Inflammatory macrophage treated with lipopolysaccharide for 4 hours (primary cell): ENCODE measurements at regions not wholly inside any gene's neighbourhood (a gene's known extent, or its start where the extent isn't known, plus 50 kb on each side); places are given as distances from the start of the nearest gene placed in this dataset.
"Not testable (repeated sequence)": the region's sequence is repeated elsewhere in the genome, so short reads cannot be mapped to it uniquely, and the experiment has no call there.

Source experiments
- DNase-seq: peaks from one replicate; pipeline ENCODE4 v3.0.0-alpha.2; 2020

DNA sequence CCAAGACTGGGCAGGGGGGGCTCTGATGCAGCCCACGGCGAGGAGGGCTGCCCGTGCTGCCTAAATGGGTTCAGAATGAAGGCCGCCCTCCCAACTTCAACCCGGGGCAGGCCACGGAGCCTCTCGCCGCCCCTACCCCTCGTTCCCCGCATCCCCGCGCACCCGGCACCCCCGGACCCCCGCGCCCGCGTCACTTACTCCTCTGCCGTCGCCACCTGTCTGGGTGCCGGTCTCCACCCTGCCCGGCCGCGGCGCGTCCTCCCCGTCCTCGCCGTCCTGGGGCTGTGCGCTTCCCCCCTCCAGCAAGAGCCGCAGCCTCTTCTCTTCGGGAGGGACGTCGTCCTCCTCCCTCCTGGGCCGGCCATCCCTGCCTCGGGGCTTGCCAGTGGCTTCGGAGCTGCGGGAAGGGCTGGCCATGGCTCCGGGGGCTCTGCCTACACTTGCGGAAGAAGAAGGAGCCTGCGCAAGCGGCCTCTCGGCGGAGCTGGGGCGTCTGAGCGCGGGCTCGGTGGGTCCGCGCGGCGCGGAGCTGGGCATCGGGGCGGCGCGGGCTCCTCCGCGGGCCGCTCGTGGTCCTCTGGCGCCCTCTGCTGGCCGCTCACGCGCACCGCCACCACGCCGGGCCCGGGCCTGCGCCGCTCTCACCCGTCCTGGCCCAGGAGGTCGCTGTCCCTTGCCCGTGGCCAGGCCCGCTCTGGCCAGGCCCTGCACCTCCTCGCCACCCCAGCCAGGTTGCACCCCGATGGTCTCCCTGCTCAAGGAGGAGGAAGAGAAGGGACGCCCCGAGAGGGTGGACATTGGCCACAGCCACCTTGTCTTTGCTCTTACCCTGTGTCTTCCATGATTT lies 59.3 kb upstream of the CLEC6A start:
- peak; percentile 54 for DNase-seq

DNA sequence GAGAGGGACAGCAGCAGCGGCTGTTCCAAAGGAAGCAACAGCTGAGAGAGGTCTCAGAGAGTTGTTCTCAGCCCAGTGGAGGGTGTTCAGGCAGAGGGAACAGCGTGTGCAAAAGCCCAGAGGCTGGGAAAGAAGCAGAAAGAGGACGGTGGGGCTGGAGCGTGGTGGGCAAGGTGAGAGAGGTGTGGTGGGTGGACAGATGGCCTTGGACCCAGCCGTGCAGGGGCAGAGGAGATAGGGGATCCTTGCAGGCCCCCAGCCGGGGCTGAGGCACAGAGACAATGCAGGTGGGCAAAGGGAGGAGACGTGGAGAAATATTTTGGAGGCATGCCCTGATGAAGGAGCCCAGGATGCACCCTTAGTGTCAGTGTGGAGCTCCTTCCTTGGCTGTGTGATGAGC lies 58.4 kb upstream of the CLEC6A start:
- DNase-seq: not testable (repeated sequence)

DNA sequence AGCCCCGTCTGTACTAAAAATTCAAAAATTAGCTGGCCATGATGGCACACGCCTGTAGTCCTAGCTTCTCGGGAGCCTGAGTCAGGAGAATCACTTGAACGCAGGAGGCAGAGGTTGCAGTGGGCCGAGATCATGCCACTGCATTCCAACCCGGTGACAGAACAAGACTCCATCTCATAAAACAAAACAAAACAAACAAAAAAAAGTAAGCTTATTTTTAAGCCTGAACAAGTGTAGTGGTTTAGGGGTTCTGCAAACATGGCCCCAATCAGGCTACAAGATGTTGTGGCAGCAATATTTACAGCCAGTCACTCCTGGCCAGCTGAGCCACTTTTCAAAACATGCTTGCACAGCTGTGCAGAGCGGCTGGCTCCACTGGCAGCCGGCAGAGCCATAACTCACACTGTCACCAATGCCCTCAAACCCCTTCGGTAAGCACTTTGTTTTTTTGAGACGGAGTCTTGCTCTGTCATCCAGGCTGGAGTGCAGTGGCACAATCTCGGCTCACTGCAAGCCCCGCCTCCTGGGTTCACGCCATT lies 56.2 kb upstream of the CLEC6A start:
- not testable (repeated sequence) for DNase-seq

DNA sequence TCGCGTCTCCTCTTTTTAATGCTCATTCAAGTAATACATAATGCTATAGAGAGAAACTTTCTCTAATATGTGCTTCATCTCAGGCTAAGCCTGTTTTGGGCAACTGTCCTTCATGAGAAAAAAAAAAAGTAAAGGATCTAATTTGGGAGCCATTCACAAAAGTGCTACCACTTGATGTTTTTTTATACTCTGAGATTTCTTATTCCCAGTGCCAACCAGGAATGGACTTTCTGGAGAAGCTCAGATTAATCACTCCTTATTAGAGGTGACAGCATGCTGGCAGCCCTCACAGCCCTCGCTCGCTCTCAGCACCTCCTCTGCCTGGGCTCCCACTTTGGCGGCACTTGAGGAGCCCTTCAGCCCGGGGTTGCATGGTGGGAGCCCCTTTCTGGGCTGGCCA lies 51.9 kb upstream of the CLEC6A start:
- not testable (repeated sequence) for DNase-seq

DNA sequence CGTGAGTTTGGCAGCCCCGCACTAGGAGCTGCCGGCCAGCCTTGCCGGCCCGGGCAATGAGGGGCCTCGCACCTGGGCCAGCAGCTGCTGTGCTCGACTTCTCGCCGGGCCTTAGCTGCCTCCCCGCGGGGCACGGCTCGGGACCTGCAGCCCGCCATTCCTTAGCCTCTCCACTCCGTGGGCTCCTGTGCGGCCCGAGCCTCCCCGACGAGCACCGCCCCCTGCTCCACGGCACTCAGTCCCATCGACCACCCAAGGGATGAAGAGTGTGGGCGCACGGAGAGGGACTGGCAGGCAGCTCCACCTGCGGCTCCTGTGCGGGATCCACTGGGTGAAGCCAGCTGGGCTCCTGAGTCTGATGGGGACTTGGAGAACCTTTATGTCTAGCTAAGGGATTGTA lies 51.4 kb upstream of the CLEC6A start:
- not testable (repeated sequence) for DNase-seq
